ENCODE measurements at regions not wholly inside any gene's neighbourhood (a gene's known extent, or its start where the extent isn't known, plus 50 kb on each side); places are given as distances from the start of the nearest gene placed in this dataset.

DNA sequence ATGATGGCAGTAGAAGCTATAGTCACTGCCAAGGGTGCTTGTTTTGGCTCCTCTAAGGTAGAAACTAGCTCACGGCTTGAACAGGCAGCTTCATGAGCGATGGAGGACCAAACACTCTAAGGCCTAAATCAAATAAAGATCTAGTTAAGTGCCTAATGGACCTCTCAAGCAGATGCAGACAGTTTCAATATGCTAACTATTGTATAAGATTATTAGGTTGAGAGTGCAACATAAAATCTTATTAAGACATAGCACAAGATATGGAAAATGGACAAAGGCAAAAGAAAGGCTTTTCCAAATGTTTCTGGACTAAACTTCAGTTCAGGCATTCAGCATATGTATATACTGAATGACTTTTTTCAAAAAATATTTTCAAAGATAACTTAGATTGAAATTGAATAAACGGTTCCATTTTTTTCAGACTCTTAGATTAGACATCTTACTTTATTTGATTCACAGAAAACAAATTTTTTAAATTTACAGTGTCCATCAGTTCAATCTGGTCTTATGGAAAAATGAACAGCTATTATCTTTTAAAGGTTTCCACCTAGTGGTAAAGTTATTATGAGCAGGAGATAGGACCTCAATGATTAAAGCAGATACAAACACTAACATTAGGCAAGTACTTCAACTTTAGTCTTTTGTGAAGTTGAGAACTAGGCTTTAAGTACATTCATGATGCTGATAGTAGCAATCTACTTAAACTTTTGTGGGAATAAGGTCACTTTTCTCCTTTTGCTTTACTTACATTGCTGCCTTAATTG lies 1167.7 kb downstream of the MAT2B start:
- DNase-seq (ENCODE audit: low read depth, low spot score), result no peak

DNA sequence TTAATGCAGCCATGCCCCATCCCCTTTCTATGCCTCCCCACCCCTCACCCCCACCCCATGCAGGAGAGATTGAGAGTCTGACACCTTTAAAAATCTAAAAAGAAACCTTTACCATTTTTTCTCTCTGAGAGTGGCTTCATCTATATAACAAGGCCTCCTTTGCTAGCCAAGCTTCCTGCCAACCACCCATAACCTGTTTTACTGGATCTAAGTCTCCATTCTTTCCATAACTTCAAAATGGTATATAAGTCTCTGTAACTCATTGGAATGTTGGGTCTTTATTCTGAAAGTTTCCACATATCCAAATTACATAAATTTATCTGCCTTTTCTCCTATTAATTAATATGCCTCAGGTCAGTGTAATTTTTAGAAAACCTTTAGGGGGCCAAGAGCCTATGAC lies 1174.0 kb downstream of the MAT2B start:
- no peak for DNase-seq (ENCODE audit: low read depth, low spot score)

- DNase-seq (ENCODE audit: low read depth, low spot score), result no peak
Observed at GRCh38 chr5:164680216-164680615, 1174.8 kb downstream of the MAT2B start.

DNA sequence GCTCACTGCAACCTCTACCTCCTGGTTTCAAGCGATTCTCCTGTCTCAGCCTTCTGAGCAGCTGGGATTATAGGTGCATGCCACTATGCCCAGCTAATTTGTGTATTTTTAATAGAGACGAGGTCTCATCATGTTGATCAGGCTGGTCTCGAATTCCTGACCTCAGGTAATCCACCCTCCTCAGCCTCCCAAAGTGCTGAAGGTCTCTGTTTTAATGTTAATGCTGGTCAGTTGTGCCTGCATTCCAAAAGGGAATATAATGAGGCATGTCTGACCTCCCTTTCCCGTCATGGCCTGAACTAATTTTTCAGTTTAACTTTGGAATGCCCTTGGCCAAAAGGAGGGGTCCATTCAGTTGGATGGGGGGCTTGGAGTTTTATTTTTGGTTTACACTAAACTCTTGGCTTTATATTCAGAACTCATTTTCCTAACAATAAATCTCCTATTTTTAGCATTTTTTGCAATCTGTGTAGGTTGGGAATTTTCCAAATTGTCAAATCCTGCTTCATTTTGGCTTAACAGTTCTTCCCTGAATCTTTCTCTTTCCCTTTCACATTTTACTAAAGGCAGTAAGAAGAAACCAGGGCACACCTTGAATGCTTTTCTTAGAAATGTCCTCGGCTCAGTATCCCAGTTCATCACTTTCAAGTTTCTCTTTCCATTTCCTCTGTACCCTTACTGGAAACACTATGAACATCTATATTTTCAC lies 1175.5 kb downstream of the MAT2B start:
- no peak for DNase-seq (ENCODE audit: low read depth, low spot score)

- DNase-seq (ENCODE audit: low read depth, low spot score), result no peak
Observed at GRCh38 chr5:164687391-164687790, 1182.0 kb downstream of the MAT2B start.

DNA sequence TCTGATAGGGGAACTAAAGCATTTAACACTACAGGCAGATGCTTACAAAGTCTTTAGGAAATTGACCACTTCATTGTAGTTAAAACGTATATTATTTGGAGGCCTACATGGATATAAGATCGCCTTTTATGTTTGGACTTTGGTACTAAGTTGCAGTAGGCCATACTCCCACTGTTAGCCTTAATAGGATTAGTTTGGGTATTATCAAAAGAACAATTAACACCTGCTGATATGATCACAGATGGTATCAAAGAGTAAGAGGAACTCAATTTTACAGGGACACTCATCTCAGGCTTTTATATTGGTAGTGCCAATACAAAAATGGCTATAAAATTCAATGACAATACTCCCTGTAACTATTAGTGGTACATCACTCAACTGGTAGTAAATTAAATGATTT lies 1183.0 kb downstream of the MAT2B start:
- no peak for DNase-seq (ENCODE audit: low read depth, low spot score)

- DNase-seq (ENCODE audit: low read depth, low spot score), result no peak
Observed at GRCh38 chr5:164708831-164709230, 1203.4 kb downstream of the MAT2B start.

GRCh38 chr5:164713682-164714081 lies 1208.3 kb downstream of the MAT2B start:
- DNase-seq (ENCODE audit: low read depth, low spot score), result no peak

GRCh38 chr5:164721116-164721515 lies 1215.7 kb downstream of the MAT2B start:
- DNase-seq (ENCODE audit: low read depth, low spot score), result no peak

DNA sequence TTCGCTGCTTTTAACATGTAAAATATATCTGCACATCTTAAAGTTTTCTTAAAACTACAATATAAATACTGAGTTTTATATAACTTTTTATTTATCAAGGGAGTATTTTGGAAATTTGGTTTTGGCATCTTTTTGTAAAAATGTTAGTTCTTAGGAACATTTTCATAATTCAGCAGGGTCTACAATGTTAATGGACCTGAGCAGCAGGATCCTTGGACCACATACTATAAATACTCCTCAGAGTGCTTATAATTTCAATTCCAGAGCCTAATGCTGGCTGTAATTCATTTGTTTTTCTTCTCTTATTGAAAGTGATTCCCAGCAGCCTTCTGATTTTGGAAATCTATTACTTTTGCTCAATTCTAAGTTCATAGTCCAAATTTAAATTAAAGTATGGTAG lies 1216.2 kb downstream of the MAT2B start:
- DNase-seq (ENCODE audit: low read depth, low spot score), result no peak

GRCh38 chr5:164722702-164723101 lies 1217.3 kb downstream of the MAT2B start:
- DNase-seq (ENCODE audit: low read depth, low spot score), result no peak

- DNase-seq (ENCODE audit: low read depth, low spot score), result no peak
Observed at GRCh38 chr5:164727012-164727411, 1221.6 kb downstream of the MAT2B start.

- DNase-seq (ENCODE audit: low read depth, low spot score), result no peak
Observed at GRCh38 chr5:164728733-164729132, 1223.3 kb downstream of the MAT2B start.

GRCh38 chr5:164735334-164735733 lies 1229.9 kb downstream of the MAT2B start:
- peak; percentile 2 for DNase-seq (ENCODE audit: low read depth, low spot score)

DNA sequence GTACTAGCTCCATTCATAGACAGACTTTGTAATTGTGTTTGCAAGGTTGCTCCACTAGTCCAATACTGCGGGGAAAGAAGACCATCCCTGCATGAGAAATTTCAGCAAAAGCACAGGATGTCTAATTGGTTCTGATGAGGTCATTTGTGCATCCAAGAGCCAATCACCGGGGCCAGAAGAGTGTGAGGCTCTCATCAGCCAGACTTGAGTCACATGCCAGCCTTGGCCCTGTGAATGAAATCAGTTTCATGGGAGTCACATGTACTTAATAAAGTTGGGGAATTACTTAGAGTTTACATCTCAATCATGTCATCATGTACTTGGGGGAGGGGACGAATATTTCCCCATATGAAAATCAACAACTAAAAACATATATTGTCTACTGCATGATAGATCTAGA lies 1236.0 kb downstream of the MAT2B start:
- DNase-seq (ENCODE audit: low read depth, low spot score), result no peak

DNA sequence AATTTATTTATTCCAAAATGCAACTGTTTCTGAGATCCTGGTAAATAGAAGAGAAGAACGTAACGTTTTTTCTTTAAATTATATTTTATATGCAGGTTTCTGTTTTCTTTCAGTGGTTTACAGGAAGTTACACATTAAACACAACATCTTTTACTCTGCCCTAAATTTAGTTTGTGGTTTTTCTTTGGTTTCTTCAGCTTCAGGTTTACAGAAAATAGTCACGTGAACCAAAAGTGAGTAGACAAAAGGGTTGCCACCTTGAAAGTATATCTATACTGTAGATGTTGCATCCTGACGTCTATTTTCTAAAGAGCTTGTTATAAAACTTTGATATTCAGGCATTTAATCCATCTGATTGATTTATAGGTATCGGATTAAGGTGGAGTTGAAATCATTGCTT lies 1236.6 kb downstream of the MAT2B start:
- DNase-seq (ENCODE audit: low read depth, low spot score), result no peak

DNA sequence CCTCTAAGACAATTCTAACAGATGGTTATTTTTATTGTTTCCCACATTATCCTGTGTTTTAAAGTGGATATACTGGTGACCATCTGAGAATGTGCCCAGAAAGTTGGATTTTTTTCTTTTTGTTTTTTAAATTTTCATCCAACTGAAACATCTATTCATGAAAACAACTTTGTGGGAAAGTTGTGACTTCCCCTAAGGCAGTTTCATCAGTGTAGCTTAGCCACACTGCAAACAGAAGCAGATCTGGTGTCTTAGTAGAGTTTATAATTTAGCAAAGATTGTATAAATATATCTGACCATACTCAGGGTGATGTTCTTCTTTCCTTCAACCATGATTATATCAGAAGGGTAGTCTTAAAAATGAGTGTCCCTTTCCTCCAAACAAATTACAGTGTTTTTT lies 1241.3 kb downstream of the MAT2B start:
- no peak for DNase-seq (ENCODE audit: low read depth, low spot score)

GRCh38 chr5:164747371-164747770 lies 1242.0 kb downstream of the MAT2B start:
- DNase-seq (ENCODE audit: low read depth, low spot score), result no peak

- no peak for DNase-seq (ENCODE audit: low read depth, low spot score)
Observed at GRCh38 chr5:164748861-164749260, 1243.4 kb downstream of the MAT2B start.

DNA sequence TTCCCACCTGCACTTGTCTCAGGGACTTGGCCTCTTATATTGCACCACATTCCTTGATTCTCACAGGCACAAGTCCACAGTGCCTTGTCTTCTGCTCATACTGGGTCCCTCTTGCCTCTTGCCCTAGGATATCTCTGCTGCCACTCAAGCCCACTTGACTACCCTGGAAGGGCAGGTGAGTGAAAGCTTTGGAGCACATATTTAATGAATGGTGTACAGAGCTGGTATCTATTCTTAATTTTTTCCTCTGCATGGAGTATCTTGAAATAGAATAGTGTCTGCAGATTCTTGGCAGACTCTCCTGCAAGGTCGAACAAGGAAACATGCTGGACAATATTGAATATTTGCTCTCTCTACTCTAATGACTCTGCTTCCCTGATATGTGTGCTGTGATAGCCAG lies 1248.0 kb downstream of the MAT2B start:
- no peak for DNase-seq (ENCODE audit: low read depth, low spot score)

DNA sequence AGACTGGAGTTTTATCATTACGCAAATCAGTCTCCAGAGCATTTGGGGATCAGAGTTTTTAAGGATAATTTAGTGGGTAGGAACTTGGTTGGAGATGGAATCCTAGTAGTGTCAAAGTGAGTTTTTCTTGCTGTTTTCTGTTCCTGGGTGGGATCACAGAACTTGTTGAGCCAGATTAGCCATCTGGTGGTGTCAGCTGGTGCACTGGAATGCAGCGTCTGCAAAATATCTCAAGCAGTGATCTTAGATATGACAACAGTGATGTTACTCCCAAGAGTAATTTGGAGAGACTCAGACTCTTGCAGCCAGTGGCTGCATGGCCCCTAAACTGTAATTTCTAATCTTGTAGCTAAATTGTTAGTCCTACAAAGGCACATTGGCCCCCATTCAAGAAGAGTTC lies 1257.8 kb downstream of the MAT2B start:
- no peak for DNase-seq (ENCODE audit: low read depth, low spot score)

- DNase-seq (ENCODE audit: low read depth, low spot score), result no peak
Observed at GRCh38 chr5:164772122-164772521, 1266.7 kb downstream of the MAT2B start.

DNA sequence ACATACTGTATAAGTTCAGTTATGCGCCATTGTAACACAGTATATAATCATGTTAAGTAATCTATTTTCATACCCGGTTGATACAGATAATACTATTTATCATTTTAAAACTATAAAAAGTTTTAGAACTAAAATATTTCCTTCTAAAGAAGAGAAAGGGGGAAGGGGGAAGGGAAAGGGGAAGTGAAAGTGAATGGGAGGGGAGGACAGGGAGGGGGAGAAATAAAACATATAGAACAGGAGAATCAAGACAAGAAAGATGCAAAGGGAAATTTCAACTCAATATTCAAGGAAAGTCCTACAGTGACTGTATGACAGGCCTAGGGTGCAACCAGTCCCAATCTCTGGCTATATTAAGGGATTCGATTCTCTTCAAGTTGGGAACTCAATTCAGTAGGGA lies 1278.8 kb downstream of the MAT2B start:
- DNase-seq (ENCODE audit: low read depth, low spot score), result no peak
